ENCODE measurements at regions not wholly inside any gene's neighbourhood (a gene's known extent, or its start where the extent isn't known, plus 50 kb on each side); places are given as distances from the start of the nearest gene placed in this dataset.
A peak's percentile ranks its signal among the peaks of the same experiment; 100 is the strongest.

DNA sequence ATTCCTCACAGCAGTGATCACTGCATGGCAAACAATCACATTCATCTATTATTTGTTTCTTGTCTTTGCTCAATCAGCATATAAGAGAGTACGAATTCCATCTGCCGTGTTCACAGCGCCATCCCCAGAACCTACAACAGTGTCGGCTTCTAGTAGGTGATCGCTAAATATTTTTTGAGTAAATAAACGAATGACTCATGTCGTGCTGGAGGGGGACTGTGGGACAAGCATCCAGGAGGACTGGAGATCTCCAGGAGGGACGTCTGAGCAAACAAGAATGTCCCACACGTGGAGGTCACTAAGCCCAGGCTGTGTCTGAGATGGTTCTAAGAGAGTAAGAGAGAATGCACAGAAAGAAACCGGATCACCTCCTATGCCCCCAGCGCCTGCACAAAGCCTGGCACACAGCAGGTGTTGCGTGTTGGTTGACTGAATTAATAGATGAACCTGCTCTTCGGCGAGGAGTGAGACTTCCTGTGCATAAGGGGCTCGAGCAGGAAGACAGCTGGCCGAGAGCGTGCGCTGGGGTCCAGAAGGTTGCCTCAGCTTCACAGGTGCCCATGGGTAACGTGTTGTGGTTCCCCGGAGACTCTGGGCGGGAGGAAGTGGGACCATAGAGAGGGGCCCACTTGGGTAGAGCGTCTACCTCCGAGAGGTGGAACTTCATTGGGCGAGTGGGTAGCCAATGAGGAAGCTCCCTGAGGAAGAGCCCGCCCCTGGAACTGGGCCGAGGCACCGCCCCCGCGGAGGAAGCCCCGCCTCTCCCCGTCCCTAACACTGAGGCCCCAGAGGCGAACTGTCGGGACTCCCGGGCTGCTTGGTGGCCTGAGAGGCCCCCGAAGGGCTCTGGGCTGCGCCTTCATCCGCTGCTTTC is 193.0 kb downstream of the MELK start:
- peaks cover 0 to 17% (median 0%) of the 10 kb centered on the region in 4 donors for H3K9me3 ChIP-seq (ENCODE audit: control insufficient read depth in 4 of 4, insufficient read depth in 3 of 4, low read length in 3 of 4)
- ATAC-seq (ENCODE audit: insufficient read depth, low FRiP score) (peak; percentile 63), DNase-seq (peak; percentile 56 to 59 (median 56))
- TF ChIP-seq, protein P1, sequence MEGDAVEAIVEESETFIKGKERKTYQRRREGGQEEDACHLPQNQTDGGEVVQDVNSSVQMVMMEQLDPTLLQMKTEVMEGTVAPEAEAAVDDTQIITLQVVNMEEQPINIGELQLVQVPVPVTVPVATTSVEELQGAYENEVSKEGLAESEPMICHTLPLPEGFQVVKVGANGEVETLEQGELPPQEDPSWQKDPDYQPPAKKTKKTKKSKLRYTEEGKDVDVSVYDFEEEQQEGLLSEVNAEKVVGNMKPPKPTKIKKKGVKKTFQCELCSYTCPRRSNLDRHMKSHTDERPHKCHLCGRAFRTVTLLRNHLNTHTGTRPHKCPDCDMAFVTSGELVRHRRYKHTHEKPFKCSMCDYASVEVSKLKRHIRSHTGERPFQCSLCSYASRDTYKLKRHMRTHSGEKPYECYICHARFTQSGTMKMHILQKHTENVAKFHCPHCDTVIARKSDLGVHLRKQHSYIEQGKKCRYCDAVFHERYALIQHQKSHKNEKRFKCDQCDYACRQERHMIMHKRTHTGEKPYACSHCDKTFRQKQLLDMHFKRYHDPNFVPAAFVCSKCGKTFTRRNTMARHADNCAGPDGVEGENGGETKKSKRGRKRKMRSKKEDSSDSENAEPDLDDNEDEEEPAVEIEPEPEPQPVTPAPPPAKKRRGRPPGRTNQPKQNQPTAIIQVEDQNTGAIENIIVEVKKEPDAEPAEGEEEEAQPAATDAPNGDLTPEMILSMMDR (IDR thresholded peaks at IDR 0.05; ENCODE audit: control extremely low read depth, extremely low read depth): no peak
- H3K4me3 ChIP-seq: no peak overlapping the region
- peaks cover 0 to 12% (median 4%) of the 10 kb centered on the region in 3 donors for H3K27me3 ChIP-seq (ENCODE audit: control insufficient read depth in 3 of 3, insufficient read depth in 3 of 3, low read length in 2 of 3)
- no peaks in the 10 kb centered on the region for H3K36me3 ChIP-seq (ENCODE audit: control insufficient read depth in 4 of 4, insufficient read depth in 4 of 4, low read length in 4 of 4)
- WGBS, 2 donors: 13 to 15% methylated on average over 37 of the region's 37 CpGs
- H3K27ac ChIP-seq (ENCODE audit: low read depth in 1 of 2, low read length in 1 of 2): no peak overlapping the region
- H3K9ac ChIP-seq (ENCODE audit: insufficient read depth in 1 of 2, low read length in 2 of 2): no peak overlapping the region
- no peaks in the 10 kb centered on the region for H3K4me1 ChIP-seq (ENCODE audit: control insufficient read depth in 5 of 5, insufficient read depth in 5 of 5, low read length in 5 of 5)

DNA sequence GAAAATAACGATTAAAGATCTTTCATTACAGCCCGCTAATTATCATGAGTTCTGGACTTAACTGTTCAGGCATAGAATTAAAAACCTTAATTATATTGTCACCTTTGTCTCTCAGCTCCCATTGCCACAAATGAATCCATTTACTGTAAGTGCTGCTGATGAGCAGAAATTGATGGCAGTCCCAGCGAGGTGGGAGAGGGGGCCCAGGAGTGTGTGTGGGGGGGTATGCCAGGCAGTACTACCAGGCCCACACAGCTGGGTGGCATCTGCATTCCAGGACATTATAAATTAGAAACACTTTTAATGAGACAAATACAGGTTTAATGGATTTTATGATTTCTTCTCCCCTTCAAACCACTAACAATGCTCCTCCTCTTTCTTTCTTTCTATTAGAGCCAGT is 196.0 kb downstream of the MELK start:
- Histone ChIP-seq H3K4me1 (ENCODE audit: control insufficient read depth in 5 of 5, insufficient read depth in 5 of 5, low read length in 5 of 5) (no peaks in the 10 kb centered on the region), H3K27ac (ENCODE audit: low read depth in 1 of 2, low read length in 1 of 2) (no peak overlapping the region), H3K4me3 (no peak overlapping the region), H3K9me3 (ENCODE audit: control insufficient read depth in 4 of 4, insufficient read depth in 3 of 4, low read length in 3 of 4) (peaks cover 0 to 18% (median 0%) of the 10 kb centered on the region in 4 donors), H3K9ac (ENCODE audit: insufficient read depth in 1 of 2, low read length in 2 of 2) (no peak overlapping the region), H3K36me3 (ENCODE audit: control insufficient read depth in 4 of 4, insufficient read depth in 4 of 4, low read length in 4 of 4) (no peaks in the 10 kb centered on the region), H3K27me3 (ENCODE audit: control insufficient read depth in 3 of 3, insufficient read depth in 3 of 3, low read length in 2 of 3) (peaks cover 0 to 12% (median 4%) of the 10 kb centered on the region in 3 donors)
- 89 to 95% methylated on average over 3 of the region's 3 CpGs for WGBS, 2 donors
- no peak for ATAC-seq (ENCODE audit: insufficient read depth, low FRiP score)
- TF ChIP-seq, protein P1 (IDR thresholded peaks at IDR 0.05; ENCODE audit: control extremely low read depth, extremely low read depth): no peak
- no peak for DNase-seq

DNA sequence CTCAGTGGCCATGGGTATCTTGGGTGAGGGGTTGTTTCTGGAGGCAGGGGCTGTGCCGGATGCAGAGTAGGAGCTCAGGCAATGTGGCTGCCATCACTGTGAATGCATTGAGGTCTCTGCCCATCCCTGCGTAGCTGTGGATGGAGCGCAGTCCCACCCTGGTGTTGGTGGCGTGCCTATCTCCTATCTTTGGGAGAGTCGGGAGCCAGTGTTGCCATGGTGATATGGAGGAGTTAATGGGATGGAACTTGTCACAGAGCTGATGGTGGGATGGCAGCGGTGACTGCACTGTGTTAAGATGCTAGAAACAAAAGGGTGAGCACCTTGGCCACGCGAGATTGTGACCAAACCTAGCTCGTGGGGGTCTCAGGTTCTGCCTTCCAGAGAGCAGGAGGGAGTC is 197.3 kb downstream of the MELK start:
- Histone ChIP-seq H3K36me3 (ENCODE audit: control insufficient read depth in 4 of 4, insufficient read depth in 4 of 4, low read length in 4 of 4) (no peaks in the 10 kb centered on the region), H3K9me3 (ENCODE audit: control insufficient read depth in 4 of 4, insufficient read depth in 3 of 4, low read length in 3 of 4) (peaks cover 0 to 14% (median 0%) of the 10 kb centered on the region in 4 donors), H3K4me1 (ENCODE audit: control insufficient read depth in 5 of 5, insufficient read depth in 5 of 5, low read length in 5 of 5) (no peaks in the 10 kb centered on the region), H3K27ac (ENCODE audit: low read depth in 1 of 2, low read length in 1 of 2) (no peak overlapping the region), H3K4me3 (no peak overlapping the region), H3K9ac (ENCODE audit: insufficient read depth in 1 of 2, low read length in 2 of 2) (no peak overlapping the region), H3K27me3 (ENCODE audit: control insufficient read depth in 3 of 3, insufficient read depth in 3 of 3, low read length in 2 of 3) (peaks cover 0 to 12% (median 0%) of the 10 kb centered on the region in 3 donors)
- DNase-seq (no peak), ATAC-seq (ENCODE audit: insufficient read depth, low FRiP score) (no peak)
- WGBS, 2 donors: 69 to 86% methylated on average over 9 of the region's 9 CpGs
- TF ChIP-seq, protein P1 (IDR thresholded peaks at IDR 0.05; ENCODE audit: control extremely low read depth, extremely low read depth): no peak

Measured in lung (tissue), 11 donors.